ENCODE measurements at regions not wholly inside any gene's neighbourhood (a gene's known extent, or its start where the extent isn't known, plus 50 kb on each side); places are given as distances from the start of the nearest gene placed in this dataset.

- DNase-seq (ENCODE audit: low spot score): no peak
Measured at GRCh38 chr6:125491860-125492618, 190.3 kb upstream of the HDDC2 start.

- DNase-seq (ENCODE audit: low spot score): no peak
Measured at GRCh38 chr6:125498606-125499005, 196.8 kb upstream of the HDDC2 start.

DNA sequence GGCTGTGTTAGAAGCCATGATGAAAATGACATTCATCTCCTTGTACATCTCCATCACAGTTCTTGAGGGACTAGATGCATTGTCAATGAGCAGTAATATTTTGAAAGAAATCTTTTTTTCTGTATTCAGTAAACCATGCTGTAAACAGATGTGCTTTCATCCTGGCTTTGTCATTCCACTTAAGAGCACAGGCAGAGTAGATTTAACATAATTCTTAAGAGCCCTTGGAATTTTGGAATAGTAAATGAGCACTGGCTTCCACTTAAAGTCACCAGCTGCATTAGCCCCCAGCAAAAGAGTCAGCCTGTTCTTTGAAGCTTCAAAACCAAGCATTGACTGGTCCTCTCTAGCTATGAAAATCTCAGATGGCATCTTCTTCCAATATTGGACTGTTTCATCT, 197.8 kb upstream of the HDDC2 start:
- no peak for DNase-seq (ENCODE audit: low spot score)

DNA sequence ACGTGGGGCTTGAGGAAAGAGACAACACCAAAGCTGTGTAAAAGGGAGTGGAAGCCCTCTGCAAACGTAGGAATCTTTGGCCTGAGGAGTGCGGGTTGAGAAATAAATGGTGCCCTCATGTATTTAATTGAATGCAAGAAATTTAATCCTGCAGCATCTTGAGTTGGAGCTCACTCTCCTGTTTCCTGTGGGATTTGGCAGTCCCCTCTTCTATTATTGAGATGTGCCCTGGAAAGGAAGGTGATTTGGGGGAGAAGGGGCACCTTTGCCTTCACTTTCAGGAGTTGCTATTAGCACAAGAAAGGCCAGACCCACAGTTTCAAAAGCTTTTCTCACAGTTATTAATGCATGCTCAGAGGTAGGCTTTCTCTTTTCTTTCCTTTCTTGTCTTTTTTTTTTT, 201.4 kb upstream of the HDDC2 start:
- no peak for DNase-seq (ENCODE audit: low spot score)

DNA sequence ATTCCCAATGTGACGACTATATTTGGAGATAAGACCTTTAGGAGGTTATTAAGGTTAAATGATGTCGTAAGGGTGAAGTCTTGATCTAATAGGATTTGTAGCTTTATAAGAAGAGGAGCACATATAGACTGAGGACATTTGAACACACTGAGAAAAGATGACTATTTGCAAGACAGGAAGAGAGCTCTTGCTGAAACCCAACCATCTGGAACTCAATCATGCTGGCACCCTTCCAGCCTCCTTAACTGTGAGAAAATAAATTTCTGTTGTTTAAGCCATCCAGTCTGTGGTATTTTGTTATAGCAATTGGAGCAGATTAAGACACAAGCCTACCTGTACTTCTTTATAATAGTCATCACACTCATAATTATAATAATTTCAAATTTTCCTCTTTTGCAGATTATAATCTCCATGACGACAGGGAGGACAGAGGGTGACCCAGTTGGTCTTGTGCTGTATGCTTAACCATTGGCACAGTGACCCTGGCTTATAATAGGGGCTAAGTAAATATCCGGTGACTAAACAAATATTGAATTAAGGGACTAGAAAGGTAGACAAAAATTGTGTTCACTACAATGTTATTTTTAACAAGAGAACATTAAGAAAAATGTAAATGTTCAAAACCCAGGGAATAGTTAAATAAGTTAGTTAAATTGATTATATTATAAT, 206.4 kb upstream of the HDDC2 start:
- DNase-seq (ENCODE audit: low spot score): peak; percentile 16

DNA sequence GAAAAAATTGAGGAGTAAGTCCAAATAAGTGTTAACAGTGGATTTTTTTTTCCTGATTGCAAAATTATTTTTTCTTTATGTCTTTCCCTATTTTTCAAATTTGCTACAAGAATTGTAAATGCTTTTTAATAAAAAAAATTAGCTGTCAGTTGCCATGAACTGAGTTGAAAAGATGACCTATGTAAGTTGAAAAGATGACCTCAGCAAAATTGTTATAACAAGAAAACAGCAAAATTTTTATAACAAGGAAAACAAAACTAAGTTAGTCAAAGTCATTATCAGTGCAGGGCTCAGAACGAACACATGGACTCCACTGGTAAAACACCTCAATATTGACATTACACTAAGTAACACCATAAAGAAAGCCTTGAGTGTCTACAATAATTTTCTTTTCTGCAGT, 207.0 kb upstream of the HDDC2 start:
- no peak for DNase-seq (ENCODE audit: low spot score)

DNA sequence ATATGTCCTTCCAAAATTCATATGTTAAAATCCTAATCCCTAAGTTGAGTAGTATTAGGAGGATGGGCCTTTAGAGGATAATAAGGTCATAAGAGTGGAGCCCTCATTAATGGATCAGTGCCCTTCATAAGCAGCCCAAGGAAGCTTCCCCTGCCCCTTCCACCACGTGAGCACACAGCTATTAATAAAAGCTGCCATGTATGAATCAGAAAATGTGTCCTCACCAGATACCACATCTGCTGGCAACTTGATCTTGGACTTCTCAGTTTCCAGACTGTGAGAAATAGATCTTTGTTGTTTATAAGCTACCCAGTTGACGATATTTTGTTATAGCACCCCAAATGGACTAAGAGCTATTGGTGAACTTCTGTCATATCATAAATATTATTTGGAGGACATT, 207.7 kb upstream of the HDDC2 start:
- no peak for DNase-seq (ENCODE audit: low spot score)

GRCh38 chr6:125510405-125510804, 208.6 kb upstream of the HDDC2 start:
- DNase-seq (ENCODE audit: low spot score): no peak

- DNase-seq (ENCODE audit: low spot score): peak; percentile 60
Measured at GRCh38 chr6:125511809-125512396, 210.1 kb upstream of the HDDC2 start.

DNA sequence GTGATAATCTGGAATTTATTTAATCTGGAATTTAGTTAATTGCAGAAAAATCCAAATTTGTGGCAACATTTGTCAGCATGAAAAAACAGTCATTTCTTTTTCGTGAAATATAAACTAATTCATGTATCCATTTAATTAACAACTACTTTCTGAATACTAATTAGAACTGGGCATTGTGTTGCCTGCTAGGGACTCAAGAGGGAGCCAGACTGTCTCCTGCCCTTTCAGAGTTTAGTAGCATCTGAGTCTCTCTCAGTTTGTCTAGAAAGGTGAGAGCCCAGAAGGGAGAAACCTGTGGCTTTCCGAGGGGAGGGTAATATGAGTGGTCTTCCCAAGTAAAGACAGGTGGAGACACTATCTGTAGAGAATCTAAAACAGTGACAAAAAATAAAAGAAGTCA, 210.9 kb upstream of the HDDC2 start:
- no peak for DNase-seq (ENCODE audit: low spot score)

- no peak for DNase-seq (ENCODE audit: low spot score)
Measured at GRCh38 chr6:125513978-125514377, 212.2 kb upstream of the HDDC2 start.

GRCh38 chr6:125516644-125517043, 214.9 kb upstream of the HDDC2 start:
- DNase-seq (ENCODE audit: low spot score): no peak

- no peak for DNase-seq (ENCODE audit: low spot score)
Measured at GRCh38 chr6:125519367-125519766, 217.6 kb upstream of the HDDC2 start.

- DNase-seq (ENCODE audit: low spot score): no peak
Measured at GRCh38 chr6:125524356-125524755, 222.6 kb upstream of the HDDC2 start.

DNA sequence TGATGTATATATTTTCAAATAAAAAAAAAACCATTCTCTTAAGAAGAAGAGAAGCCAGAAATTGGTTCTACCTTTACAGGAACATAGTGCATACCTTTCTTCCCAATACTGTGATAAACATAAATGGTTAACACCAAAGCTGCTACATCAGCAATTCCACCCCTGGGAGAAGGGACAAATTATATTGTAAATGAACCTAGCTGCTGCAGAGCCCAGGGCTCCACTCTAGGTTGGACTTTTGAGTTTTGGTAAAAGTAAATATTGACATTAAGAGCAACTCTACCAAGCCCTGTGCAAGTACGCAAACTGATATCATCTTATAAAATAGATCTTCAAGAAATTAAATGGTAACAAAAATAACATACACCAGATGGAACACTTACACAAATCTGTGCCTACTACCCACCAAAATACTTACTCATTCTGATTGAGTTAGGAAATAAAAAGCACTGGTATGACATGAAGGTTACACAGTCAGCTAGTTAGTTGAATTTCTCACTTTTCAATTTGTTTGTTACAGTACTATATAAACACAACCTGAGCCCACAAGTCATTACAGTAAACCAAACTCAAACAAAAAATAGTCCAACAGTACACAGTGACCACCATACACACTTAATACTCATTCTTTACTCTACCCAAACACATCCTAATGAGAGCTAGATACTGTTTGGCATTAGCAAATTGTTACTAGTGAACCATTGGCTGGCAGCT, 223.3 kb upstream of the HEY2 start:
- no peak for DNase-seq (ENCODE audit: low spot score)

DNA sequence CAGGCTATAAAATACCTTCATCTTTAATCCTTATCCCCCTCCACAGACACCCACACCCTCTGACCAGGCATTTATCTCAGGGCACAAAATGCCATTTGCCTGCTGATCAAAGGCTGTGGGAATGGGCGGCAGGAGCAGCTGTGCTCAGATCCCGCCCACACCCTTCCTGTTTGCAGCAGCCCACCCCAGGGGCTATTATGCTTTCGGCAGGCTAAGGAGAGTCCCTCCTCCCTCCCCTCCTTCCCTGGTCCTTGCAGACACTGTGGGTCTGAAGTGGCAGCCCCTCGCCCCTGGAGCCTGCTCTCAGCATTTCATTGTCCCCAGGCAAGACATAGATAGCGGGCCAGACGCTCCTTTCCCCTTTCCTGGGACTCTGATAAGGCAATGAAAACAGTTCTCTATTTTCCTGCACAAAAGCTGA, 220.8 kb upstream of the HEY2 start:
- DNase-seq (ENCODE audit: low spot score): no peak

DNA sequence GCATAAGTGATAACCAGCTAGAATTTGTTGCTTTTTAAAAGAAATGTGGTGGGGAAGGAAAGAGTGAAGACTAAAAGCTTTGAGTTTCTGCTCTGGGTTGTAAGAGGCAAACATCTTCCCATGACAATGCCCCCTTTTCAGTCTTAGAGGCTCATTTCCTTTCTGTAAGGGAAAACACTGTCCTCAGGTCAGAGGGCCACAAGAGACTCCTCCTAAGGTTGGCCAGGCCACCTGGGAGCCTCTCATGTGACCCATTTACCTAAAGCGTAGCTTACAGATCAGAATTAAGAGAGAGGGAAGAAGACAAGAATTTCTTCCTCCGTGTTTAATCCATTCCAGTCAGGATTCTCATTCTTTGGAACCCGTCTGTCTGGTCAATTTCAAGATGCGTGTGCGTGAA, 220.4 kb upstream of the HEY2 start:
- DNase-seq (ENCODE audit: low spot score): no peak

- no peak for DNase-seq (ENCODE audit: low spot score)
Measured at GRCh38 chr6:125533710-125534397, 215.6 kb upstream of the HEY2 start.

DNA sequence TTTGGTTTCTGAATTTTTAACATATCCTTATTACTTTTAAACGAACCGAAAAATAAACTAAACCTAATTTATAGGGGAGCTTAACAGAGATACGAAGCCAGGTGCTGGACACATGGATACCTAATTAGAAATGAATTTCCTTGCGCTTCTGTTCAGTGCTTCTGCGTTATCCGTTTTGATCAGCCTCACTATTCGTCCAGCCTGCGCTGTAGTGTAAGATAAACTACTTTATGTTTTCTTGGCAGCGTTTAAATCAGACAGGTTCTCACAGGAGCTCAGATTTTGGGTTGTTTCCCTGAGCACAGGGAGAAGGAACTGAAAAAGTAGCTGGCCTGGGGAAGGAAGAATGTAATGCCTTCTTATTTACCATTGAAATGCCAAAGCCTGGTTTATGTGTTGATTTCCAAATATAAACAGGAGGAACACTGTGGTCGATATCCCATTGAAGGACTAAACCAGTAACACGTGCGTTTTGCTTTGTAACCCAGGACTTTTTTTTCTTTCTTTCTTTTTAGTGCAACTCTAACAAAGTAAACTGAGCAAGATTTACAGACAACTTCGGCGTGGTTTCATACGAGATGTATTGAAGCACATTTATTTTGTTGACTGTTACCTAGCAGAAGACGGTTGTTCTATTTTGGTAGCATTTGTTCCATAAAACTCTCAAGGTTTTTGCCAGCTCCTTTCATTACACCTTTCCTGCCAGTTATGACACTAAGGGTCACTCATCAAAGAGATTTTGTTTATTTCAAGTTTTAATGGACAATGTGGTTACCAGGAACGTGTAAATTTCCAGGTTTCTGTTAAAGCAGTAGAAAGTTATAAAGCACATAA, 214.8 kb upstream of the HEY2 start:
- no peak for DNase-seq (ENCODE audit: low spot score)

DNA sequence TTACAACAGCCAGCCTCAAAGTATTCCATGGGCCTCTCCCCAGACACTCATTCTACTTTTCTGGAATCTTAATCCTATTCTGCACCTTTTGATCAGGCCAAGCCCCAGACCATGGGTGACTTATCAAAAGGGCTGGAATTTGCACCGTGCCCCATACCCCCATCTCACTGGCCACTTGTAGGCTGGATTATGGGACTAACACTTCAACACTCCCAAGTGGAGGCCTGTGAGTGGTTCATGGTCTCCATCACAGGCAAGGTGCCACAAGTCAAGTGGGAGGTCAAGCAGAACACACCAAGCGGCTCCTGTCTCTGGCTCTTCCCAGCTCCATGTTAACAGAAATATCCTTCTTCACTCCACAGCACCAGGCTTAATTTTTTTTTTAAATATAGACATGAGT, 212.3 kb upstream of the HEY2 start:
- no peak for DNase-seq (ENCODE audit: low spot score)

GRCh38 chr6:125539892-125540291, 209.5 kb upstream of the HEY2 start:
- DNase-seq (ENCODE audit: low spot score): no peak
